ENCODE measurements at regions not wholly inside any gene's neighbourhood (a gene's known extent, or its start where the extent isn't known, plus 50 kb on each side); places are given as distances from the start of the nearest gene placed in this dataset.
"Not testable (repeated sequence)": the region's sequence is repeated elsewhere in the genome, so short reads cannot be mapped to it uniquely, and the experiment has no call there.

DNA sequence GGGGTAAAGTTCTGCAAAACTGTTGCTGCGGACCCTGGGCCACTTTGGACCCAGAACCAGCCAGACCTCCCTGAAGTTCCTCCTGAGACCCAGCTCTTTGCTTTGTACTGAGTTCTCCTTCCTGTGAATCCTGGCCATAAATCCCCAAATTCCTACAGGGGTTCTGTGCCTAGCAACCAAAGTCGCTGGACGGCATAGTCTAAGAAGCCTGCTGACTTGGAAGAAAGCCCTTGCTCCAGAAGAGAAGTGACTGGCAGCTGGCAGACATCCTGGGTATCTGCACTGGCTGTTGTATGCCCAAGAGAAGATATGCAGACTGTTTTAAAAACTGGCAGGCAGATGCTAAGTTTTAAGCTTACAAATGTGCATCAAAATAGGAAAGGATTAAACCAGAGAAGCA is 99.9 kb upstream of the SLC24A4 start:
- H3K4me3 ChIP-seq (replicated peaks; ENCODE audit: low read depth, low read length), result no peak overlapping the region
- DNase-seq (ENCODE audit: extremely low read depth, low read depth), result no peak

GRCh38 chr14:92224358-92224954 is 98.5 kb upstream of the SLC24A4 start:
- no peak for TF ChIP-seq CTCF (IDR thresholded peaks at IDR 0.05; ENCODE audit: low read depth, low read length, missing control alignments)
- no peak for DNase-seq (ENCODE audit: extremely low read depth, low read depth)
- H3K4me3 ChIP-seq (replicated peaks; ENCODE audit: low read depth, low read length), result no peak overlapping the region

More for the DNA sequence above, 99.9 kb upstream of the SLC24A4 start:
- no peak for TF ChIP-seq CTCF (IDR thresholded peaks at IDR 0.05; ENCODE audit: low read depth, low read length, missing control alignments)

DNA sequence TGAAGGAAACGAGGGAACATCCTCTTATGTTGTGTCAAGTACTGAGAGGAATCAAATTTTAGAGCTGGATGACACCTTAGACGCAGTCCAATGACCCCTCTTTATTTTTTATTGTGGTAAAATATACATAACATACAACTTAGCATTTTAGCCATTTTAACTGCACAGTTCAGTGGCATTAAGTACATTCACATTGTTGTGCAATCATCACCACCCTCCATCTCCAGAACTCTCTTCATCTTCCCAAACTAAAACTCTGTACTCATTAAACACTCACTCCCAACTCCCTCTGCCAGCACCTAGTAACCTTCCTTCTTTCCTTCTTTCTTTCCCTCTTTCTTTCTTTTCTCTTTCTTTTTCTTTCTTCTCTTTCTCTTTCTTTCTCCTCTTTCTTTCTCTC is 97.2 kb upstream of the SLC24A4 start:
- TF ChIP-seq CTCF (IDR thresholded peaks at IDR 0.05; ENCODE audit: low read depth, low read length, missing control alignments), result no peak
- H3K4me3 ChIP-seq (replicated peaks; ENCODE audit: low read depth, low read length), result no peak overlapping the region
- no peak for DNase-seq (ENCODE audit: extremely low read depth, low read depth)

GRCh38 chr14:92226166-92226565 is 96.8 kb upstream of the SLC24A4 start:
- not testable (repeated sequence) for H3K4me3 ChIP-seq (replicated peaks; ENCODE audit: low read depth, low read length); DNase-seq (ENCODE audit: extremely low read depth, low read depth)

DNA sequence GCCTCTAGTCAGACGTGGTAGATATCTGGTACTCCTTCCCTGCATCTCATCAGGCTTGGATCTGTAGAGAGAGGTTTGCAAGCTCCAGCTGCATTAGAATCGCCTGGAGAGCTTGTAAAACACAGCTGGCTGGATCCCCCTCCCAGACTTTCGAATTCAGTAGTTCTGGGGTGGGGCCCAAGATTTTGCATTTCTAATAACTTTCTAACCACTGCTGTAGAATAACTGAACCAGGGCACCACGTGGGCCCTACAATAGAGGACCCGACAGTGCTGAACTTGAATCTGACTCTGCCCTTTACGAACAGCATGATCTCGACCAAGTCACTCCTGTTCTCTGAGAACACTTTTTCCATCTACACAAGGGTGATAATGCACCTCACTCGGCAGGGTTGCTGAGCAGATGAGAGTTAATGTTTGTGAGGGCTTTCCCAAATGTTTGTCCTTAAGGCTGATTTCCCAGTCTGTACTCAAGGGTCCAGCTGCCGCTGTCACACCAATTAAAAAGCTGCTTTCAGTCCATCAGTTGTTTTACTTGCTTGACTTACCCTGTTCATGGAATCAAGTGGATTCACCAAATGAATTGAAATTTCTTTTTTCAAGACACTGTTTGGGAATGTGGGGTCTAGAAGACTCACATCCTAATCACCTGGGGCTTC is 86.6 kb upstream of the SLC24A4 start:
- no peak for TF ChIP-seq CTCF (IDR thresholded peaks at IDR 0.05; ENCODE audit: low read depth, low read length, missing control alignments)
- no peak overlapping the region for H3K4me3 ChIP-seq (replicated peaks; ENCODE audit: low read depth, low read length)

GRCh38 chr14:92240658-92241057 is 82.3 kb upstream of the SLC24A4 start:
- no peak for TF ChIP-seq CTCF (IDR thresholded peaks at IDR 0.05; ENCODE audit: low read depth, low read length, missing control alignments)
- H3K4me3 ChIP-seq (replicated peaks; ENCODE audit: low read depth, low read length), result no peak overlapping the region

More for the DNA sequence above, 86.6 kb upstream of the SLC24A4 start:
- DNase-seq (ENCODE audit: extremely low read depth, low read depth), result no peak

DNA sequence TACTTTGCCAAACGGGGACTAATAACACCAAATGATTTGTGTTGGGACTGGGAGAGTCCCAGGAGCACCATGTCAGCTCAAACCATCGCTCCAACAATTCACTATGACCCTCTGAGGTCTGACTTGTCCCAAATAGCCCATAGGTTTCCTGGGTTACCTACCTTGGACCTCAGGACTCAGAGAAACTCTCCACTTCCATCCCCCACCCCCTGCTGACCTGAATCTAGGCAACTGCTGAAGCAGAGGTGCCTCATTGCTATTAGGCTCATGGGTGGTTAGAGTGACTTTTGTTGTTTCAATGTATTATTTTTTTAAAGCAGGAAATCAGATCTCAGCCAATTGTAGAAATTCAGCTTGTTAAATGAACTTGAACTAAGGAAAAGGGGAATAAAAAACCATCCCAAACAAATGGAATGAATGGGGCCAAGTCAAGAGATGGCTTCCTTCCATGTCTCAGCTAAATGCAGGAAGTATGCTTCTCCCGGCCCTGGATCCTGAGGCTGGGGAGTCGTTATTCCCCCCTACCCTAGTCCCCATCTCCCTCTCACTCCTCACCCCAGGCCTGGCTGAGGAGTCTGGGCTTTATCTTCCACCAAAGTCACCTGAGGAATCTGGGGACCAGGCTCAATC is 80.9 kb upstream of the SLC24A4 start:
- H3K4me3 ChIP-seq (replicated peaks; ENCODE audit: low read depth, low read length), result no peak overlapping the region
- no peak for DNase-seq (ENCODE audit: extremely low read depth, low read depth)
- TF ChIP-seq CTCF (IDR thresholded peaks at IDR 0.05; ENCODE audit: low read depth, low read length, missing control alignments), result no peak

More at GRCh38 chr14:92240658-92241057, 82.3 kb upstream of the SLC24A4 start:
- no peak for DNase-seq (ENCODE audit: extremely low read depth, low read depth)

All from HFF-Myc (cell line).